NB4 (cell line): ENCODE measurements at regions not wholly inside any gene's neighbourhood (a gene's known extent, or its start where the extent isn't known, plus 50 kb on each side); places are given as distances from the start of the nearest gene placed in this dataset.

Experiments
- CTCF ChIP-seq: IDR thresholded peaks from one replicate; pipeline ENCODE4 v1.5.1; 2012; ENCODE audit warnings: low read depth, low read length
- MAX ChIP-seq: IDR thresholded peaks from 2 replicates; pipeline ENCODE4 v1.6.1; 2011; ENCODE audit warnings: low read depth, low read length
- MYC ChIP-seq: IDR thresholded peaks from 2 replicates; pipeline ENCODE4 v1.6.1; 2011; ENCODE audit warnings: low read depth, low read length
- POLR2A ChIP-seq: IDR thresholded peaks from 2 replicates; pipeline ENCODE4 v1.6.1; 2011; ENCODE audit warnings: mild to moderate bottlenecking; ENCODE audit not compliant: insufficient read length; ENCODE audit errors: extremely low read depth

GRCh38 chr22:46035742-46036557, 59.0 kb upstream of the WNT7B start:
- TF ChIP-seq CTCF: no peak
- TF ChIP-seq MAX: no peak
- peak; percentile 87 for TF ChIP-seq POLR2A
- no peak for TF ChIP-seq MYC
